ENCODE measurements at regions not wholly inside any gene's neighbourhood (a gene's known extent, or its start where the extent isn't known, plus 50 kb on each side); places are given as distances from the start of the nearest gene placed in this dataset.

DNA sequence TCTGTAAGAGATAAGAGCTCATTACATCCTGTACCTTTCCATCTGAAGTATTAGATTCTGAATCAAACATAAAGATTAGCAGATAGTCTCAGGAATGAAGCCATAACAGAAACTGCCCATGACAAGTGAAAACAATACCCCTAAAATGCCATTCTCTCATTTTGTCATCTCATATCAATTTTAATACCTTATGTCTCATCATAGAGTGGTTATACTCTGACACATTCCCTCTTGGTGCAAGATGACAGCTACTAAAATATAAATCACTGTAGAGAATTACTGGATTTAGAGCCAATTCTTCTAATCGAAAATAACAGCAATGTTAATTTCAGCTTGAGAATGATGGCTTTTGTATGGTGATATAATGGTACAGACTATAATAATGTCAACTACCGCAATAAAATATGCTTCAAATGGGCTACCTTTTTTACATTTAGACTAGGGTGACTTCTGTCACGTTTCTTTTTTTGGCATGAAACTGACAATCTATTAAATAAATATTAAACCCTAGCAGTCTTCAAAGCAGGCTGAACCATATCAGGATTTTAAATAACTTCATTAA lies 125.1 kb upstream of the ITGA4 start:
- H3K27me3 ChIP-seq (ENCODE audit: control insufficient read depth, insufficient read depth, low read length) = peaks cover 1% of the 10 kb centered on the region; the same call in 1 of the 2 replicates
- no CpG with 5 or more reads among the region's 3 CpGs for WGBS, 2 experiments (ENCODE audit: extremely low coverage in 2 of 2, insufficient read length in 1 of 2)
- in situ Hi-C loops (cut with MboI; ENCODE audit: low sequenced_read_pairs) (no loop called here), dilution Hi-C loops (cut with HindIII; ENCODE audit: low sequenced_read_pairs, unreplicated experiment) (no loop called here), intact Hi-C loops (cut with micrococcal nuclease) (no loop called here)
- DNase-seq (no peak), ATAC-seq (ENCODE audit: low read depth) (no peak)
- TF ChIP-seq USF2 (IDR thresholded peaks at IDR 0.05; ENCODE audit: low read depth, low read length) (no peak), BHLHE40 (IDR thresholded peaks at IDR 0.05; ENCODE audit: low read depth, low read length) (no peak), CTCF (conservative IDR thresholded peaks at IDR 0.05; ENCODE audit: low read depth, low read length) (no peak), SMC3 (IDR thresholded peaks at IDR 0.05; ENCODE audit: low read depth, low read length) (no peak), POLR2A (IDR thresholded peaks at IDR 0.05; ENCODE audit: low read depth, low read length) (no peak), RAD21 (IDR thresholded peaks at IDR 0.05; ENCODE audit: low read length) (no peak), NFE2L2 (IDR thresholded peaks at IDR 0.05; ENCODE audit: low read depth, low read length) (no peak), FOS (IDR thresholded peaks at IDR 0.05; ENCODE audit: low read depth, low read length) (no peak), CHD1 (IDR thresholded peaks at IDR 0.05; ENCODE audit: low read depth, low read length) (no peak), MAZ (IDR thresholded peaks at IDR 0.05; ENCODE audit: borderline replicate concordance, low read depth, low read length) (no peak), MXI1 (IDR thresholded peaks at IDR 0.05; ENCODE audit: borderline replicate concordance, low read depth, low read length) (no peak), RCOR1 (IDR thresholded peaks at IDR 0.05; ENCODE audit: insufficient replicate concordance, low read length) (no peak)
- no peak overlapping the region for H3K4ac ChIP-seq (ENCODE audit: low read depth, low read length)
- no peak overlapping the region for H2BK120ac ChIP-seq (ENCODE audit: low read depth, low read length)
- POLR2A ChIA-PET (ENCODE audit: unreplicated experiment) = no interaction called here
- no peak overlapping the region for H3K18ac ChIP-seq (ENCODE audit: low read depth, low read length)
- H2BK15ac ChIP-seq (ENCODE audit: low read depth, low read length) = no peak overlapping the region
- no peak overlapping the region for H2AK9ac ChIP-seq (replicated peaks; ENCODE audit: low read depth, low read length, poor library complexity)
- no peak overlapping the region for H2BK5ac ChIP-seq (ENCODE audit: low read depth, low read length, poor library complexity, severe bottlenecking)
- H4K5ac ChIP-seq (ENCODE audit: low read depth, low read length) = no peak overlapping the region
- H4K20me1 ChIP-seq (ENCODE audit: insufficient read depth, low read length) = no peaks in the 10 kb centered on the region
- H2AFZ ChIP-seq (replicated peaks; ENCODE audit: low read length, poor library complexity) = no peak overlapping the region
- no peak overlapping the region for H3K4me2 ChIP-seq (ENCODE audit: low read depth, low read length)
- H3K56ac ChIP-seq (ENCODE audit: extremely low read depth, insufficient read depth, low read length) = no peak overlapping the region
- no peaks in the 10 kb centered on the region for H3K79me1 ChIP-seq (ENCODE audit: low read depth in 1 of 2, low read length in 2 of 2)
- H3K9me3 ChIP-seq (ENCODE audit: control insufficient read depth, insufficient read depth, low read length) = no peaks in the 10 kb centered on the region
- no peak overlapping the region for H3K9ac ChIP-seq (ENCODE audit: low read depth, low read length)
- no peak overlapping the region for H3K14ac ChIP-seq (replicated peaks; ENCODE audit: low read depth, low read length)
- no peaks in the 10 kb centered on the region for H3K4me1 ChIP-seq (ENCODE audit: control insufficient read depth, insufficient read depth, low read length)
- no peaks in the 10 kb centered on the region for H3K36me3 ChIP-seq (ENCODE audit: control insufficient read depth, insufficient read depth, low read length)
- H3K23ac ChIP-seq (ENCODE audit: low read depth, low read length) = no peak overlapping the region
- no peak overlapping the region for H2AK5ac ChIP-seq (ENCODE audit: low read depth, low read length)
- no peaks in the 10 kb centered on the region for H3K9me1 ChIP-seq (ENCODE audit: insufficient read depth, low read length)
- BruUV-seq (replicated peaks) = no TSS peak
- H4K91ac ChIP-seq (ENCODE audit: insufficient read depth, low read depth, low read length) = no peak overlapping the region
- no peak overlapping the region for H4K8ac ChIP-seq (ENCODE audit: low read depth in 2 of 2, low read length in 2 of 2)
- CTCF ChIA-PET = no interaction called here
- H2BK20ac ChIP-seq (ENCODE audit: low read depth, low read length) = no peak overlapping the region
- H3K4me3 ChIP-seq (ENCODE audit: insufficient read depth, low read depth, low read length) = no peak overlapping the region
- H3K27ac ChIP-seq (ENCODE audit: insufficient read depth, low read length) = no peak overlapping the region
